ENCODE measurements at regions not wholly inside any gene's neighbourhood (a gene's known extent, or its start where the extent isn't known, plus 50 kb on each side); places are given as distances from the start of the nearest gene placed in this dataset.

- TF ChIP-seq EP300 (IDR thresholded peaks at IDR 0.05) = no peak
- TF ChIP-seq, protein P1, sequence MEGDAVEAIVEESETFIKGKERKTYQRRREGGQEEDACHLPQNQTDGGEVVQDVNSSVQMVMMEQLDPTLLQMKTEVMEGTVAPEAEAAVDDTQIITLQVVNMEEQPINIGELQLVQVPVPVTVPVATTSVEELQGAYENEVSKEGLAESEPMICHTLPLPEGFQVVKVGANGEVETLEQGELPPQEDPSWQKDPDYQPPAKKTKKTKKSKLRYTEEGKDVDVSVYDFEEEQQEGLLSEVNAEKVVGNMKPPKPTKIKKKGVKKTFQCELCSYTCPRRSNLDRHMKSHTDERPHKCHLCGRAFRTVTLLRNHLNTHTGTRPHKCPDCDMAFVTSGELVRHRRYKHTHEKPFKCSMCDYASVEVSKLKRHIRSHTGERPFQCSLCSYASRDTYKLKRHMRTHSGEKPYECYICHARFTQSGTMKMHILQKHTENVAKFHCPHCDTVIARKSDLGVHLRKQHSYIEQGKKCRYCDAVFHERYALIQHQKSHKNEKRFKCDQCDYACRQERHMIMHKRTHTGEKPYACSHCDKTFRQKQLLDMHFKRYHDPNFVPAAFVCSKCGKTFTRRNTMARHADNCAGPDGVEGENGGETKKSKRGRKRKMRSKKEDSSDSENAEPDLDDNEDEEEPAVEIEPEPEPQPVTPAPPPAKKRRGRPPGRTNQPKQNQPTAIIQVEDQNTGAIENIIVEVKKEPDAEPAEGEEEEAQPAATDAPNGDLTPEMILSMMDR (IDR thresholded peaks at IDR 0.05) = no peak
- TF ChIP-seq POLR2A (IDR thresholded peaks at IDR 0.05) = no peak
Measured at GRCh38 chrX:11949291-11949690, 189.0 kb upstream of the FRMPD4 start.

Data from gastroesophageal sphincter (tissue), 3 donors.